Vagina (tissue), 2 donors: ENCODE measurements at regions not wholly inside any gene's neighbourhood (a gene's known extent, or its start where the extent isn't known, plus 50 kb on each side); places are given as distances from the start of the nearest gene placed in this dataset.

ENCODE experiments used
- POLR2AphosphoS5 ChIP-seq, 2 donors: sonication (generic); formaldehyde crosslinking; IDR thresholded peaks; one replicate each; pipeline ENCODE4 v1.9.0; 2017; ENCODE audit warnings: antibody characterized with exemption in 2 of 2, mild to moderate bottlenecking in 2 of 2, low read depth in 1 of 2; ENCODE audit not compliant: insufficient read depth in 1 of 2
- TF ChIP-seq, protein P1 (sequence below), 3 experiments: fragments of 450-650 bp in 2 of 3; fragments of 200-600 bp in 1 of 3; sonication (generic) in 1 of 3; IDR thresholded peaks; one replicate each; pipeline ENCODE4 v1.5.1; 2017 to 2019; ENCODE audit warnings: antibody characterized with exemption in 3 of 3, mild to moderate bottlenecking in 2 of 3, moderate library complexity in 2 of 3

DNA sequence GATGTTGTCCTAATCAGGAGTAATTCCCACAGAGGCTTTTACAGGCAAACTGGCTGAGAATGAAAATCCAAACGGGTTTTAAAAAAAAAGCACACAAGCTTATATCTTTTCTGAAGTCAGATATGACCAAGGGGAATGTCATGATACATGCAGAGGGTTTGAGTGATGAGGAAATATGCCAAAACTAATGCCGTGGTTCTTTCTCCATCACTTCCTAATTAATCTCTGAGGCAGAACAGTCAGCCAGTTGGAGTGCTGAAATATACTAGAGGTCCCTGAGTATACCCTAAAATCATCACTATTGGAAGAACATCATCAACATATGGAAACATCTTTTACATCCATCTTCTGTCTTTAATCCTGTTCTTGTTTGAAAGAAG is 160.8 kb upstream of the FAR2 start:
- TF ChIP-seq, protein P1, sequence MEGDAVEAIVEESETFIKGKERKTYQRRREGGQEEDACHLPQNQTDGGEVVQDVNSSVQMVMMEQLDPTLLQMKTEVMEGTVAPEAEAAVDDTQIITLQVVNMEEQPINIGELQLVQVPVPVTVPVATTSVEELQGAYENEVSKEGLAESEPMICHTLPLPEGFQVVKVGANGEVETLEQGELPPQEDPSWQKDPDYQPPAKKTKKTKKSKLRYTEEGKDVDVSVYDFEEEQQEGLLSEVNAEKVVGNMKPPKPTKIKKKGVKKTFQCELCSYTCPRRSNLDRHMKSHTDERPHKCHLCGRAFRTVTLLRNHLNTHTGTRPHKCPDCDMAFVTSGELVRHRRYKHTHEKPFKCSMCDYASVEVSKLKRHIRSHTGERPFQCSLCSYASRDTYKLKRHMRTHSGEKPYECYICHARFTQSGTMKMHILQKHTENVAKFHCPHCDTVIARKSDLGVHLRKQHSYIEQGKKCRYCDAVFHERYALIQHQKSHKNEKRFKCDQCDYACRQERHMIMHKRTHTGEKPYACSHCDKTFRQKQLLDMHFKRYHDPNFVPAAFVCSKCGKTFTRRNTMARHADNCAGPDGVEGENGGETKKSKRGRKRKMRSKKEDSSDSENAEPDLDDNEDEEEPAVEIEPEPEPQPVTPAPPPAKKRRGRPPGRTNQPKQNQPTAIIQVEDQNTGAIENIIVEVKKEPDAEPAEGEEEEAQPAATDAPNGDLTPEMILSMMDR (IDR thresholded peaks at IDR 0.05) = no peak
- no peak for TF ChIP-seq POLR2AphosphoS5 (IDR thresholded peaks at IDR 0.05; ENCODE audit: insufficient read depth in 1 of 2, low read depth in 1 of 2)
